Liver (tissue), 3 donors: ENCODE measurements at regions not wholly inside any gene's neighbourhood (a gene's known extent, or its start where the extent isn't known, plus 50 kb on each side); places are given as distances from the start of the nearest gene placed in this dataset.

ENCODE experiments used
- ATF3 ChIP-seq: IDR thresholded peaks from 2 replicates; pipeline ENCODE4 v1.6.1; 2016; ENCODE audit warnings: antibody characterized with exemption
- CTCF ChIP-seq: fragments of 150-350 bp; IDR thresholded peaks from 2 replicates; pipeline ENCODE4 v1.5.1; 2017; ENCODE audit warnings: improper control_type of control experiment, low read depth, low read length; ENCODE audit not compliant: missing input control
- EGR1 ChIP-seq, 2 donors: IDR thresholded peaks; 2 replicates each; pipeline ENCODE4 v1.6.1; 2016 to 2018; ENCODE audit warnings: antibody characterized with exemption in 2 of 2, low read depth in 2 of 2
- GABPA ChIP-seq, 2 donors: IDR thresholded peaks in 1 of 2; conservative IDR thresholded peaks in 1 of 2; 2 replicates each; pipeline ENCODE4 v1.6.1; 2016; ENCODE audit warnings: antibody characterized with exemption in 2 of 2, mild to moderate bottlenecking in 1 of 2, moderate library complexity in 1 of 2
- HNF4A ChIP-seq, 2 donors: conservative IDR thresholded peaks; 2 replicates each; pipeline ENCODE4 v1.6.1; 2016; ENCODE audit warnings: antibody characterized with exemption in 2 of 2, mild to moderate bottlenecking in 2 of 2
- JUND ChIP-seq, 2 donors: IDR thresholded peaks; 2 replicates each; pipeline ENCODE4 v1.6.1; 2016; ENCODE audit warnings: antibody characterized with exemption in 2 of 2
- MAX ChIP-seq: IDR thresholded peaks from 2 replicates; pipeline ENCODE4 v1.6.1; 2016; ENCODE audit warnings: antibody characterized with exemption
- RAD21 ChIP-seq, 2 donors: IDR thresholded peaks; 2 replicates each; pipeline ENCODE4 v1.6.1; 2016; ENCODE audit warnings: antibody characterized with exemption in 2 of 2, mild to moderate bottlenecking in 2 of 2
- REST ChIP-seq: IDR thresholded peaks from 2 replicates; pipeline ENCODE4 v1.6.1; 2016; ENCODE audit warnings: antibody characterized with exemption, mild to moderate bottlenecking
- RXRA ChIP-seq, 2 donors: IDR thresholded peaks; 2 replicates each; pipeline ENCODE4 v1.6.1; 2017 to 2018; ENCODE audit warnings: antibody characterized with exemption in 2 of 2, mild to moderate bottlenecking in 1 of 2
- SP1 ChIP-seq: IDR thresholded peaks from 2 replicates; pipeline ENCODE4 v1.6.1; 2018; ENCODE audit warnings: antibody characterized with exemption, mild to moderate bottlenecking
- TAF1 ChIP-seq: conservative IDR thresholded peaks from 2 replicates; pipeline ENCODE4 v1.6.1; 2016; ENCODE audit warnings: antibody characterized with exemption, mild to moderate bottlenecking
- YY1 ChIP-seq: IDR thresholded peaks from 2 replicates; pipeline ENCODE4 v1.6.1; 2016; ENCODE audit warnings: antibody characterized with exemption, mild to moderate bottlenecking
- donor health status: healthy.
- donor health status: healthy.

GRCh38 chr20:10924644-10925201, 250.9 kb upstream of the JAG1 start:
- no peak for TF ChIP-seq SP1
- no peak for TF ChIP-seq CTCF
- no peak for TF ChIP-seq TAF1
- TF ChIP-seq RAD21 (IDR thresholded peaks at IDR 0.05): no peak
- no peak for TF ChIP-seq EGR1 (IDR thresholded peaks at IDR 0.05; ENCODE audit: low read depth in 2 of 2)
- no peak for TF ChIP-seq RXRA (IDR thresholded peaks at IDR 0.05)
- TF ChIP-seq YY1: no peak
- no peak for TF ChIP-seq ATF3
- TF ChIP-seq JUND (IDR thresholded peaks at IDR 0.05): no peak
- TF ChIP-seq GABPA (IDR thresholded peaks at IDR 0.05 in 1 of 2, conservative IDR thresholded peaks at IDR 0.05 in 1 of 2): no peak
- TF ChIP-seq MAX: no peak
- no peak for TF ChIP-seq REST
- no peak for TF ChIP-seq HNF4A (conservative IDR thresholded peaks at IDR 0.05)
